NCI-H446 treated with DMSO at 0.1 percent for 48 hours (cell line): ENCODE measurements at regions not wholly inside any gene's neighbourhood (a gene's known extent, or its start where the extent isn't known, plus 50 kb on each side); places are given as distances from the start of the nearest gene placed in this dataset.
"Not testable (repeated sequence)": the region's sequence is repeated elsewhere in the genome, so short reads cannot be mapped to it uniquely, and the experiment has no call there.

ENCODE experiments used
- DNase-seq: peaks from one replicate; lab custom pipeline; 2025; lab: John Stamatoyannopoulos, UW

DNA sequence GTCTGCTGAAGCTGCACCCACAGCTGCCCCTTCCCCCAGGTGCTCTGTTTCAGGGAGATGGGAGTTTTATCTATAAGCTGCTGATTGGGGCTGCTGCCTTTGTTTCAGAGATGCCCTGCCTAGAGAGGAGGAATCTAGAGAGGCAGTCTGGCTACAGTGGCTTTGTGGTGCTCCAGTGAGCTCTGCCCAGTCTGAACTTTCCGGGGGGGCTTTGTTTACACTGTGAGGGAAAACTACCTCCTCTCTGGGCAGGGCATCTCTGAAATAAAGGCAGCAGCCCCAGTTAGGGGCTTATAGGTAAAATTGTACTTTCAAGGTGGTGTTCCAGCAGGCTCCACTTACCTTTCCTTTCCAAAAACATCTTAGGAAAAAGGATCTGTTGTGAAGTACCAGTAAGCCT, 242.2 kb downstream of the SPRY1 start:
- no peak for DNase-seq

DNA sequence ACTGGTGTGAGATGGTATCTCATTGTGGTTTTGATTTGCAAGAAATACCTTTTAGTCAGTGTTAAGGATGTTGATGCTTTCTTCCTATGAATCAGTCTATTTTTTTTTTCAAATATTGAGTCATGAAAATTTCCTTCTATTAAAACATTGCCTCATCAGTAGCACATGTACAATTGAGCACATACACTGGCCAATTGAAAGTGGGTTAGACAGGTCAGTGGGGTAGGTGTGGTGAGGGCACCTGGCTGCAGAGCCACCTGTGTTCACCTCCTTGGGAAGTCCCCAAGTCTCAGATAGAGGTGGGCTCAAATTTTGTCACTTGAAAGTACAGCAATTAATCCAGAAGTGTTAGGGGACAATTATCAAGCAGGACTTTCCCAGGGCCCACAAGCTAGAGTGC, 243.7 kb downstream of the SPRY1 start:
- DNase-seq: no peak

DNA sequence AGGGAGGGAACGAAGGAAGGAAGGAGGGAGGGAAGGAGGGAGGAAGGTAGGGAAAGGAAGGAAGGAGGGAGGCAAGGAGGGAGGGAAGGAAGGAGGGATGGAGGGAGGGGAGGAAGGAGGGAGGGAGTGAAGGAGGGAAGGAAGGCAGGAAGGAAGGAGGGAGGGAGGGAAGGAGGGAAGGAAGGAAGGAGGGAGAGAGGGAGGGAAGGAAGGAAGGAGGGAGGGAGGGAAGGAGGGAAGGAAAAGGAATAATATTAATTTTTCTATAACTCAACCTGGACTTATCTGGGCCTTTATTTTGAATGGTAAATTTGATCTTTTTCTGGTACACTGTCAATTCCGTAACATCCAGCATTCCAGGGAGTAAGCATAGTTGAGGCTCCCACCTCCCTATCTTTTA, 244.2 kb downstream of the SPRY1 start:
- DNase-seq: no peak

DNA sequence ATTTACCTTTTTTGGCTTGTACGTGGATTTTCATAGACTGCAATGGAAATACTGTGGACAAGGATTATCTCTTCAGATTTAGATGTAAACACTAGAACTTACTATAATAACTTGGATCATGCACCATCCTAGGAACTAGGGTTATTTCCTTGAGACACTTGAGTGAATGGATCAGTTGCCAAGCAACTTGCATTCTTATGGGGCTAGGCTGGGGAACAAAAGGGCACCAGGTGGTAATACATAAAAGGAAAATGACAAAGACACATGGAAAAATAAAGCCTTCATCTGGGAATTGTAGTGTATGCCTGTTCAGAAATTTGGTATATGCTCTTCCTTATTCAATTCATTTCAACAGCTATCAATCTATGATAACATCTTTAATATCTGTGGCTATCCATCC, 247.1 kb downstream of the SPRY1 start:
- DNase-seq: no peak

DNA sequence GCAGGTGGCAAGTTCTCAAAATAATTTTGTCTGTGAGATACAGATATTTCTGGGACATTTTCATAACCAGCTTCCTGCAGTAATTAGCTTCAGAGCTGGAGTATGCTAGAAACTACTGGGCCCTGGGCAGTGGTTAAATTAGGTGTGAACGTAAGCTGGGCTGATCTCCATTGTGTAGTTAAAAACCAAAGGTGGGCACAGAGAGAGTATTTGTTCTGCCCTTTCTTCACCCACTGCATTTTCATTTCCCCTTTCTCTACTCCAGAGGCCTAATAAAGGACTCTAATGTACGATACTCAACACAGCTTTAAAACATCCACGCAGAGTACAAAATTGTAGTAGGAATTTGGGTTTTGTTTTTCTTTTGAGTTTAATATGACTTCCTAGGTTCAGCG, 252.7 kb downstream of the SPRY1 start:
- DNase-seq: no peak

DNA sequence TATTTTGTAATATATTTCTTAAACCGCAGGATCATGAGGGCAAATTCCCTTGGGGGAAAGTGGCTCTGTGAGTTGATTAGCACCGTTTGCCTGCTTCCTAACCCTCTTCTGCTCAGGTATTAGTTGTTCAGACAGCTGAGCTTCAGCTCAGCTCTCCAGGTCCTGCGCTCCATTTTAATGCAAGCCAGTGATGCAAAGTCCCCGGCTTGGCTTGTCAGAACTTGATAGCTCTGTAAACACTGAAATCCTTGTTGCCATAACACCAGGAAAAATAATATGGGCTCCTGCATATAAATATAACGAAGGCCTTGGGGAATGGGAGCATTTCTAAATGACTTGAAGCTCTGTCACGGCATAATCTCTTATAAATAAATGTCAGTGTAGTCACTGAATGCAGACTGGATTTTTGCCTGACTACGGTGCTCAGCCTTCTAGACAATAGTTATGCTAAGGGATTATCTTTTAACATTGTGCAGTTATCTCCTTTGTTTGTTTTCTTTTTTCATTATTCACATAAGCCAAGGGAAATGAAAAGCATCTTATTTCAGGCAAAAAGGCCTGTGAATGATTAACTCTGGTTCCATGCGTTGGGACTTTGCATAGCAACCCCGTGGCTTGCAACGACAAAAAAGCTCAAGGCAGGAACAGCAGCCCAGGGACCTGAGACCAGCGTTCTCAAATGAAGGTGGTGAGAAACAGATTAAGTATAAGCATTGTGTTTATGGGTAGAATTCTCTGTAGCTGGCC, 253.2 kb downstream of the SPRY1 start:
- DNase-seq: no peak

DNA sequence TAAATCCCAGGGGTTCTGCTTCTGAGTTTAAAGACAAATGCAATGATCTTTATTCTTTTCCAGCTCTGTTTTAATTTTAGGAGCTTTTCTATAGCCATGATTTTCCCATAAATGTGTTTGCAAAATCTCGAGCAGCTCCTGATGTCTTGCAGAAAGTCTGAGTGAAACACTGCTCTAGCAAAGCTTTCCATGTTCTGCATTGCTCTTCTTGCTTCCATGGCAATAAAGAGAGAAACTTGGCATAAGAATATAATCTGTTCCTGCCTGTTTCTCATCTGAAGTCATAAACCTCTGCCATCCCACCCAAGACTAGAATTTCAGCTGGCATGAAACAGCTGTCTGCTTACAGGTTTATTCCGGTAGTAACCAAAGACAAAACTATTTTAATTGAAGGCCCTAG, 254.5 kb downstream of the SPRY1 start:
- DNase-seq: no peak

DNA sequence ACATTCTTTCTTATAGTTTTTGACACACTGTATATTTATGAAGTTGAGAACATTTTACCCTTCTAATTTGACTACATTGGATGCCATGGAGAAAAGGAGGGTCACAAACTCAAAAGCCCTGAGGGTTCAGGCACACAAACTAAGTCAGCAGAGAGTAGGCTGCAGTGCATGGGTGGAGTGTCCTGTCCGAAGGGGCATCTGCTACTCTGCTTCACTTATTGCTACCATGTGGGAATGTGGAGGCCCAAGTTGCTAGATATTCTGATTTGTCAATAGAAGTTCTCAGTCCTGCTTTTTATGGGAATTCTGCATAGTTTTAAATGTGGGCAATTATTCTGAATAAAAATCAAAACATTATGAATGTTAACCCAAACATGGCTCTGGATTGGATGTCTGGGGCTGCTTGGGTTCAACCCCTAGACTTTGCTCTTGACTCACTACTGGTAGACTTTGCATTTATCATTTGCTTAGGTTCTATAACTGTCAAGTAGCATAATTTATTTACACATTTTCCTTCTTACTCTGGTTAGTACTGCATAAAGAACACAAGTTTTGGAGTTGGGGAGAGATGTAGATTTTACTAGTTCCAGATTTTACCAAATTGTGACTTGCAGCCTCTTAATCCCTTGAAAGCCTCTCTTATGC, 255.1 kb downstream of the SPRY1 start:
- DNase-seq: no peak

DNA sequence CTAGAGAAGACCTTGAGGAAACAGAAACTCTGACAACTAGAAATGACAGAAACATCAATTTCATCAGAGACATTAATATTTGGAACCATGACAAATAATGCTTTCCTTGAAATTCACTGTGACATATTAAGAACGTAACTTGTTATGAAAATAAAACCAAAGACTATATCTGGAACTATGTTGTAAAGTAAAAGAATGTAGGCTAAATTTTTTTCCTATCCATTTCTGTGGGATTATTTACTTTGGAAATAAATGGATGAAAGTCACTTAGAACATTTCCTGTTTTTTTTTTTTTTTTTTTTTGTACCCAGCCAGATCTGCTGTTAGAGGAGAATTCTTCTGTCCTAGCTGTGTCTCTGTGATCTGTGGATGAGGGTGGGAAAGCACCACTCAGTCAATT, 255.9 kb downstream of the SPRY1 start:
- no peak for DNase-seq

DNA sequence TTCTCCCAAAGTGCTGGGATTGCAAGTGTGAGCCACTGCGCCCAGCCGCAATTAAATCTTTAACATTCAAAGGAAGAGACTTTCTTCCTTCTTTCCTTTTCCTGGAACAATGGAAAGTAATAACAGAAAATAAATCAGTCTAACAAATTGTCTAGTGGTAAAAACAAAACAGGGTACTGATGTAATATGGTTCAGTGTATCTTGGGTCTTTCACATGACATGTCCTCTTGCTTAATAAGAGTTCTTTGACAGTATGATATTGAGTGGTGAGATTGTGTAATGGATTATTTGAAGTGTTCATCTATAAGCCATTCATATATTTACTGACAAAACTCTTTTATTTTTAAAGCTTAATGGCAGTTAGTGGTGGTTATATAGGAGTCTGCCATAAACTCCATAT, 256.6 kb downstream of the SPRY1 start:
- DNase-seq: no peak

DNA sequence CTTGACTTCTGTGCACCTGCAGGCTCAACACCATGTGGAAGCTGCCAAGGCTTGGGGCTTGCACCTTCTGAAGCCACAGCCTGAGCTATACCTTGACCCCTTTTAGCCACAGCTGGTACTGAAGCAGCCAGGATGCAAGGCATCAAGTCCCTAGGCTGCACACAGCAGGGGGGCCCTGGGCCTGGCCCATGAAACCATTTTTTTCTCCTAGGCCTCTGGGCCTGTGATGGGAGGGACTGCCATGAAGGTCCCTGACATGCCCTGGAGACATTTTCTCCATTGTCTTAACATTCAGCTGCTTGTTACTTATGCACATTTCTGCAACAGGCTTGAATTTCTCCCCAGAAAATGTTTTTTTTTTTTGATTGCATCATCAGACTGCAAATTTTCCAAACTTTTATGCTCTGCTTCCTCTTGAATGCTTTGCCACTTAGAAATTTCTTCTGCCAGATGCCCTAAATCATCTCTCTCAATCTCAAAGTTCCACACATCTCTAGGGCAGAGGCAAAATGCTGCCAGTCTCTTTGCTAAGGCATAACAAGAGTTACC, 260.2 kb downstream of the SPRY1 start:
- not testable (repeated sequence) for DNase-seq

DNA sequence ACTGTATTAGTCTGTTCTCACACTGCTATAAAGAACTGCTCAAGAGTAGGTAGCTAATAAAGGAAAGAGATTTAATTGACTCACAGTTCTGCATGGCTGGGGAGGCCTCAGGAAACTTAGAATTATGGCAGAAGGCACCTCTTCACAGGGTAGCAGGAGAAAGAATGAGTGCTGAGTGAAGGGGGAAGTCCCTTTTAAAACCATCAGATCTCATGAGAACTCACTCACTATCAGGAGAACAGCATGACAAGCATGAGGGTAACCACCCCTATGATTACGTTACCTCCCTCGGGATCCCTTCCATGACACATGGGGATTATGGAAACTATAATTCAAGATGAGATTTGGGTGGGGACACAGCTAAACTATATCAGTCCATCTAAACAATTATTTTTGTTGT, 261.0 kb downstream of the SPRY1 start:
- DNase-seq: not testable (repeated sequence)

DNA sequence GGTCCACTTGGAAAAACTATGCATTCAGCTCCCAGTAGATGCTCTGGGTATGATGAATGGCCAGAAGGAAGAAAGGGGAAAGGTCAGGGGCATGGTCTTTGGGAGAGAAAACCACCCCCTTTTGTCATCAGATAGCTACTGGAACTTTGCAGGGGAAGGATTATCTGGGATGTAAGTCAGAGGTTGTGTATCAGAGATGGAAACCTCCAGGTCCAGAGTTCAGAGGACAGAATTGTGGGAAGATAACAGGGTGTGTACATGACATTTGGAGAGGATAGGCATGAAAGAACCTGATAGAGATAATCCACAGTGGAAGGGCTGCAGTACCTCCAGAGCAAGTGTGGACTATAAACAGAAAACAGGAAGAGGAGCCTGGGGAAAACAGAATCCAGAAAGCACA, 262.7 kb downstream of the SPRY1 start:
- no peak for DNase-seq

DNA sequence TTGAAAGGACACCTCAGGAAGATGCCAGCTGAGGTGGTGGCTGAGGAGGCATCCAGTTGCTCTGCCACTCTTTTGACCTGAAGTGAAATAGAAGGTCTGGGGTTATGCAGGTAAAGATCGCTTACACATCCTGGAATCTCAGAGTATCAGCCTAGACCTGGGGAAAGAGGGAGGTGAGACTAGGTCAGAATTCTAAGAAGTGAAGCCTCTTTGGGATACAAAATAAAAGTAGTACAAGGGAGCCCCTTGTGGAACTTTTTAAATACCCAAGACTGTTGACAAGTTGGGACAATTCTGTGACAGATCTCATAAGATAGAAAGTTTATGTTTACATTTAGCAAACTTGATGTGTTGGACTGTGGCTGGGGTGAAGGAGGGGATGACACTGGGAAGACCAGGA, 263.1 kb downstream of the SPRY1 start:
- no peak for DNase-seq

DNA sequence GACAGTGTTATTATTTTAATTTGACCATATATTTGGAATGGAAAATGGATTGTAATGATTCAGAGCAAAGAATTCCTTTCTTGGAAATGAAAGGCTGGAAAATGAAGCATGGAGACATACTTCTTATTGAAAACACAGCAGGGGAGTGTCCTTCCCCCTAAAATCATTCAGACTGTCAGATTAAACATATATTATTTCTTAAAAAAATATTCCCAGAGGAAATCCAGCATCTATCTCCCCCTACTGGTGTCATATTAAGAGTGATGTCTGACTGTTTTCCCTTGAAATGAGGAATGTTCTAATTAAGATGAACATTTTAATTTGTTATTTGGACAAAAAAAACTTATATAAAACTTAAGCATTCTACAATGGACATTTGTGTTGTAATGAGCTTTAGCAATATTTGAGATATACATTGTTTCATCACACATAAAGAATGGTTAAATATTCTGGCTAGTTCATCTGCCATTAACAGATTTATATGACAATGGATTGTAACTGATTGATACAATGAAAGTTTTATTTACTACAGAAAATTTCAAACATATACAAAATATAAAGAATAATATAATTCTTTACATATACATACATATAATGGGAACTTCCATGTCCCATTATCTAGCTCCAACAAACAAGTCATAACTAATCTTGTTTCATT, 264.6 kb downstream of the SPRY1 start:
- DNase-seq: no peak

DNA sequence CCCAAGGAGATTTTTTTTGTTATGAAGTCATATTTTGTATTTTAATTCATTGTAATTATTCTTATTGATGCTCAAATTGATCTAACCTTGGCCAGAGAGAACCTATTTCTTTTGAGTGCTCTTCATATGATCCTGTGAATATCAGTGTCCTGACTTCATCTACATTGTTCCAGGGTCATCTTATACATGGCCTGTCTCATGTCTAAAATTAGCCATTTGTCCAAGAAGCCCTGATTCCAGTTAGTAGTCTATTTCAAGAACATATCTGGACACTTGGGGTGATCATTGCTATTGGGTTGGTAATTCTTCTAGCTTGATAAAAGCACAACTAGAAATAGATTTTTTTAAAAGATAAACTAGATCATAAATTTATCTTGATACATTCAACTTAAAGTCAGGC, 266.2 kb downstream of the SPRY1 start:
- no peak for DNase-seq

DNA sequence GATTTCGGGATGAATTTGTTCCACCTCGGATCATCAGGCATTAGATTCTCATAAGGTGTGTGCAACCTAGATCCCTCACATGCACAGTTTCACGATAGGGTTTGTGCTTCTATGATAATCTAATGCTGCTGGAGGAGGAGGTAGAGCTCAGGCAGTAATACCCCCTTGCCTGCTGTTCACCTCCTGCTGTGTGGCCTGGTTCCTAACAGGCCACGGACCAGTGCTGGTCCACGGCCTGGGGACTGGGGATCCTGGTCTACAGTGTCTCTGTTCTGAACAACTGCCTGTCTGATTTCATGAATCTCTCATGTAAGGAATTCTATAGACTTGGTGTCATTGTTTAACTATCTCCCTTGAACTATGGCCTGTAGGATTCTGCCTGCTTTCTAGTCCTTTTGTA, 269.9 kb downstream of the SPRY1 start:
- DNase-seq: no peak

DNA sequence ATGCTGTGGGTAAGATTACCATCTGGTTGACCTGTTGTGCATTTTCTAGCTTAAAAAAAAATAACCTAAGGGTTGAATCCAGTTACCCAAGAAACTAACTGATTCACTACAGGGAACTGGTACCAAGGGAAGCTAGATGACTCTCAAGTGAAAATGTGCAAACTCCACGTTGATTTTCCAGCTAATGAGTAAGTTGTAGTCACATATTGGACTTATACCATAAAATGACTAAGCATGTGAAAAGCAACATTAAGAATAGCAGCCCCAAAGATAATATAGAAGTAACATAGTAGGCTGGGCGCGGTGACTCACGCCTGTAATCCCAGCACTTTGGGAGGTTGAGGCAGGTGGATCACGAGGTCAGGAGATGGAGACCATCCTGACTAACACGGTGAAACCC, 270.9 kb downstream of the SPRY1 start:
- no peak for DNase-seq

DNA sequence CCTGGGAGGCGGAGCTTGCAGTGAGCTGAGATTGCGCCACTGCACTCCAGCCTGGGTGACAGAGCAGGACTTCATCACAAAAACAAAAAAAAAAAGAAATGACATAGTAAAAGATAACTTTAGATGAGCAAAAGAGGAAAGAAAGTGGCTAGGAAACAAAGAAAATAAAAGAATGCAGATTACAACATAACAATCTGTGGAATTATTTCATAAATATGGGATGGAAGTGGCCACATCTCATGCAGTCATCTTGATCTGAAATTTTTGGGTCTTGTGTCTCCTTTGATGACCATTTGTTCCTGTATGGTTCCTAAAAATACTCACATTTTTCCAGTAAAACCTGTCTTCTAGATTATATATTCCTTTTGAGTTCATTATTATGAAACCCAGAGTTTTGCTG, 271.4 kb downstream of the SPRY1 start:
- DNase-seq: no peak

DNA sequence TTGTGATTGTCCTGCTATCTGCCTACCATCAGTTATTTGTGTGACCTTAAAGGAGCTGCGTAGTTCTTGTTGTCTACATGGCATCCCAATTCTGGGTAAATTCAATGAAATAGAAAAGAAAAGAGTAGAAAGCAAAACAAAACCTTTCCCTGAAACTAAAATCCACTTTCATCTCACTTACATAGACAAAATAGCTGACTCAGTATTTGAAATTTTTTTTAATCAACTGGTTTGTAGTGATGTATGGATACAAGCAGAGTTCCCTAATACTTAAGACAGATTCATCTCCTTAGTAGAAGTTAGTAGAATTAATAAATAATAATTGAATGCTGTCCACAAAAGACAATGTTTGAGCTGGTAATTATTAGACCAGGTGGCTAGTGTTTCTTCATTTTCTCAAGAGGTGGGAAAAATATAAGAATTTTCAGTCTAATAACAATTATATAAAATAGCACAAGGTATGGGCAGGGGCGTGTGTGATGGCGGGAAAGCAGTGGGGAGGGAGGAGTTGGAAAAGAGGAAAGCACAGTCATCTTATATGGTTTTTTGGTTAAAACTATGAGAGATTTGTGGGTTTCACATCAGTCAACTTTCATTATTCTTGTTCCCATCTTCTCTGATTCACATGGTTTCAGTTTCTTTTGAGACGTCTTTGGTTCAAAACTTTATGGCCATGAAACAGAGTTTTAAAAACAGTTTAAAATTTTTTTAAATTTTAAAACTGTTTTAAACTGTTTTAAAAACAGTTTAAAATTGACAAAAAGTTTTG, 275.2 kb downstream of the SPRY1 start:
- no peak for DNase-seq

DNA sequence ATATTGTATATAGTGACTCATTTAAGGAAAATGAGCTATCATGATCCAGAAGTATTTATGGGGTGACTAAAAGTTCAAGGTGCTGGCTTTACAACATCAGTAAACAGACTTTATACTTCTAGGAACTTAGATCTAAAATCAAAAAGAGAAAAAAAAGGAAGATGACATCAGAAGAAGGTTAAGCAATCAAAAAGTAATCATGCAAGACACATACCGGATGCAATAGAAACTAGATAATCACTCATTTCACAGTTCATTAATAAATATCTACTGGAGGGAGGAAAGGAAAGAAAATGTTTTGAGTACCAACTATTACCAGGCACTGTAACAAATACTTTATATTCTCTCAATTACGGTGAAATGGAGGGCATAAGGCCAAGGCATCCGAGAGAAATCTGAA, 276.4 kb downstream of the SPRY1 start:
- DNase-seq: no peak

DNA sequence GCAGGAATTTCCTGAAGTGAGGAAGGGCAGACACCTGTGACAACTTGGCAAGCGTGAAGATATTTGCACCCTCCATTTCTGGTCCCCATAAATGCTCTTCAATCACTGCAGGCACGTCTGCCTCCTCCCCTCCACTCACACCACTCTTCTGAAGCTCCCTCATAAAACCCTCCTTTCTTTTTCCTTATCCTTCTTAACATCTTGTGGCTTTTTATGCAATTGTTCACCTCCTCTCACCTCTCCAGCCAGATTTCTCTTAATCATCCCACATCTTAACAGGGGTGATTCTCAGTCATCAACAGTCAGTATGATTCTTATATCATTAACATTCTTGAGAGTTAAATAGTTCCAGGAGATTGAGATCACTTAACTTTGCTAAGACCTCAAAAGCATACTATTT, 277.4 kb downstream of the SPRY1 start:
- DNase-seq: no peak
